GM12878 (cell line): ENCODE measurements at regions not wholly inside any gene's neighbourhood (a gene's known extent, or its start where the extent isn't known, plus 50 kb on each side); places are given as distances from the start of the nearest gene placed in this dataset.

Experiments used
- CTCF ChIP-seq, 3 experiments: IDR thresholded peaks in 2 of 3; conservative IDR thresholded peaks in 1 of 3; 2 replicates each; pipeline ENCODE4 v1.5.1; 2011; ENCODE audit warnings: low read depth in 3 of 3, low read length in 3 of 3, mild to moderate bottlenecking in 3 of 3, control low read depth in 2 of 3, moderate library complexity in 2 of 3, inconsistent platforms in 1 of 3, mixed read lengths in 1 of 3; ENCODE audit not compliant: control insufficient read depth in 2 of 3, insufficient read depth in 1 of 3; ENCODE audit errors: extremely low read depth in 1 of 3
- POLR2A ChIP-seq: IDR thresholded peaks from 2 replicates; pipeline ENCODE4 v1.6.1; 2011; ENCODE audit warnings: low read depth, mild to moderate bottlenecking, low read length

- TF ChIP-seq POLR2A (no peak), CTCF (IDR thresholded peaks at IDR 0.05 in 2 of 3, conservative IDR thresholded peaks at IDR 0.05 in 1 of 3; ENCODE audit: control insufficient read depth in 2 of 3, extremely low read depth in 1 of 3, insufficient read depth in 1 of 3, low read depth in 3 of 3, low read length in 3 of 3) (no peak)
Measured at GRCh38 chr3:117096549-117096948, 387.0 kb downstream of the TUSC7 start.
